NT2/D1 (cell line): ENCODE measurements at regions not wholly inside any gene's neighbourhood (a gene's known extent, or its start where the extent isn't known, plus 50 kb on each side); places are given as distances from the start of the nearest gene placed in this dataset.
"Not testable (repeated sequence)": the region's sequence is repeated elsewhere in the genome, so short reads cannot be mapped to it uniquely, and the experiment has no call there.

ENCODE experiments used
- YY1 ChIP-seq: IDR thresholded peaks from 2 replicates; pipeline ENCODE4 v1.6.1; 2011; ENCODE audit not compliant: insufficient read length, insufficient read depth
- ZNF274 ChIP-seq: IDR thresholded peaks from 2 replicates; pipeline ENCODE4 v1.6.1; 2011; ENCODE audit warnings: mild to moderate bottlenecking, low read depth, low read length

GRCh38 chr12:124141611-124142010, 153.3 kb upstream of the RFLNA start:
- not testable (repeated sequence) for TF ChIP-seq YY1, ZNF274
